ENCODE measurements at regions not wholly inside any gene's neighbourhood (a gene's known extent, or its start where the extent isn't known, plus 50 kb on each side); places are given as distances from the start of the nearest gene placed in this dataset.

DNA sequence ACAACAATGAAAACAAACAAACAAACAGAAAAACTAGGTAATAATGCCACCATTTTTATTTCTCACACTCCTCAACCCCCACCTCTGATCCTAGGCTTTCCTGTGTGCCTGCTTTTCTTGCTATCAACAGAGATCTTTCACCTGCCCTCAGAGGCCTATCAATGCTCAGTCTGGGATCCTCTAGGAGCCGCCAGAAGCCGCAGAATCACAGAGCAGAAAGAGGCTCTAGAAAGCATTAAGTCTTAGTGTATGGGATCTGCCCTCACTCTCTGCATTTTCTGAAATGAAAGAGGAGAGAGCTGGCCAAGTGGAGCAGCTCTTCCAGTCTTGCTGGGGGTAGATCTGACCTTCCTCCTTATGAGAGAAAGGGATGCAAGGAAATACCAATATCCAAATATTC lies 306.8 kb downstream of the TUSC7 start (continued):
- TF ChIP-seq CTBP2 (IDR thresholded peaks at IDR 0.05; ENCODE audit: borderline replicate concordance, insufficient read depth, insufficient read length, low read length) = no peak
- no peak for TF ChIP-seq NRF1 (IDR thresholded peaks at IDR 0.05; ENCODE audit: low read depth, low read length)
- TF ChIP-seq RFX5 (IDR thresholded peaks at IDR 0.05; ENCODE audit: borderline replicate concordance, low read depth, low read length) = no peak
